Loucy (cell line): ENCODE measurements at regions not wholly inside any gene's neighbourhood (a gene's known extent, or its start where the extent isn't known, plus 50 kb on each side); places are given as distances from the start of the nearest gene placed in this dataset.

ENCODE experiments used
- CTCF ChIP-seq: fragments of 200-600 bp; sonication (generic); conservative IDR thresholded peaks from 2 replicates; pipeline ENCODE4 v1.5.1; 2014; ENCODE audit warnings: mild to moderate bottlenecking, antibody characterized with exemption, low read length
- EZH2phosphoT487 ChIP-seq: fragments of 200-600 bp; IDR thresholded peaks from 2 replicates; pipeline ENCODE4 v1.6.1; 2018; ENCODE audit warnings: antibody characterized with exemption, mild to moderate bottlenecking, moderate library complexity, borderline replicate concordance

- TF ChIP-seq CTCF, result no peak
- TF ChIP-seq EZH2phosphoT487, result no peak
Measured at GRCh38 chr2:145960479-145961163, 1440.7 kb upstream of the ZEB2 start.
